Epithelial cell of esophagus (primary cell): ENCODE measurements at regions not wholly inside any gene's neighbourhood (a gene's known extent, or its start where the extent isn't known, plus 50 kb on each side); places are given as distances from the start of the nearest gene placed in this dataset.
"Not testable (repeated sequence)": the region's sequence is repeated elsewhere in the genome, so short reads cannot be mapped to it uniquely, and the experiment has no call there.

ENCODE experiments used
- DNase-seq: peaks from one replicate; pipeline ENCODE4 v3.0.0; 2010; ENCODE audit warnings: low read depth
- H3K4me3 ChIP-seq: 2 replicates; pipeline ENCODE4 v1.5.1; 2011; ENCODE audit warnings: mild to moderate bottlenecking, low read length, control low read depth
- TF ChIP-seq, protein P1 (sequence below): IDR thresholded peaks from 2 replicates; pipeline ENCODE4 v1.5.1; 2011; ENCODE audit warnings: low read depth, mild to moderate bottlenecking, low read length, control low read depth, inconsistent platforms; ENCODE audit not compliant: insufficient read depth; ENCODE audit errors: missing control alignments

DNA sequence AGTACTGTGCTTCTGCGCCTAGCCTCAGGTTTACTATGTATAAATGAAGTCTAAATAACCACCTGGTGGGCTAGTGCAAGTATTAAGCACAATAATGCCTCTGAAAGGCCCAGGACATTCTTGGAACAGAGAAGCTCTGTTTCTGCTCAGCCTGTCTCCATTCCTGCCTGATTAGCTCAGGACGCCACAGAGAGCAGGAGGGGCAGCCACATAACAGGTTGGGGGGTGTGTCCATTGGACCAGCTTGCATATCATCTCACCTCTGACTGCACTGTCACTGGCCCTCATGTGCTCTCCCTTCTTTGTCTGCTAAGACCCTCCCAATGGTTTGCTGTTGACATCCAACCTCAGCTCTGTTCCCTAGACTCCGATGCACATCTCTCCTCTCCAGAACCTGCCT is 52.8 kb upstream of the IKZF1 start:
- TF ChIP-seq, protein P1, sequence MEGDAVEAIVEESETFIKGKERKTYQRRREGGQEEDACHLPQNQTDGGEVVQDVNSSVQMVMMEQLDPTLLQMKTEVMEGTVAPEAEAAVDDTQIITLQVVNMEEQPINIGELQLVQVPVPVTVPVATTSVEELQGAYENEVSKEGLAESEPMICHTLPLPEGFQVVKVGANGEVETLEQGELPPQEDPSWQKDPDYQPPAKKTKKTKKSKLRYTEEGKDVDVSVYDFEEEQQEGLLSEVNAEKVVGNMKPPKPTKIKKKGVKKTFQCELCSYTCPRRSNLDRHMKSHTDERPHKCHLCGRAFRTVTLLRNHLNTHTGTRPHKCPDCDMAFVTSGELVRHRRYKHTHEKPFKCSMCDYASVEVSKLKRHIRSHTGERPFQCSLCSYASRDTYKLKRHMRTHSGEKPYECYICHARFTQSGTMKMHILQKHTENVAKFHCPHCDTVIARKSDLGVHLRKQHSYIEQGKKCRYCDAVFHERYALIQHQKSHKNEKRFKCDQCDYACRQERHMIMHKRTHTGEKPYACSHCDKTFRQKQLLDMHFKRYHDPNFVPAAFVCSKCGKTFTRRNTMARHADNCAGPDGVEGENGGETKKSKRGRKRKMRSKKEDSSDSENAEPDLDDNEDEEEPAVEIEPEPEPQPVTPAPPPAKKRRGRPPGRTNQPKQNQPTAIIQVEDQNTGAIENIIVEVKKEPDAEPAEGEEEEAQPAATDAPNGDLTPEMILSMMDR, result no peak
- DNase-seq, result no peak
- no peak overlapping the region for H3K4me3 ChIP-seq

DNA sequence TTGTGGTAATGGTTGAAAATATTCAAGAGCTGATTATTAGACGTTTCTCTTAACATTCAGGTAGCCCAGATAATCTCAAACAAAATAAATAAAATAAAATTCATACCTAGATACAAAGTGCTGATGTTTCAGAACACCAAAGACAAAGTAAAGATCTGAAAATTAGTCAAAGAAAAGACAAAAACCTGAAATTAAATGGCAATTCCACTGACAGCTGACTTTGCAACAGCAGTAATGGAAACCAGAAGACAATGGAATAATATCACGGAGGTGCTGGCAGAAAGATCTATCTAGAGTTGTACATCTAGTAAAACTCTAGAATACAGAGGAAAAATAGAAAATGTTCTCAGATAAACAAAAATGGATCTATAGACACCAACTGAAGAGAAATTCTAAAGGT is 58.0 kb upstream of the IKZF1 start:
- TF ChIP-seq, protein P1, result no peak
- no peak for DNase-seq
- no peak overlapping the region for H3K4me3 ChIP-seq

DNA sequence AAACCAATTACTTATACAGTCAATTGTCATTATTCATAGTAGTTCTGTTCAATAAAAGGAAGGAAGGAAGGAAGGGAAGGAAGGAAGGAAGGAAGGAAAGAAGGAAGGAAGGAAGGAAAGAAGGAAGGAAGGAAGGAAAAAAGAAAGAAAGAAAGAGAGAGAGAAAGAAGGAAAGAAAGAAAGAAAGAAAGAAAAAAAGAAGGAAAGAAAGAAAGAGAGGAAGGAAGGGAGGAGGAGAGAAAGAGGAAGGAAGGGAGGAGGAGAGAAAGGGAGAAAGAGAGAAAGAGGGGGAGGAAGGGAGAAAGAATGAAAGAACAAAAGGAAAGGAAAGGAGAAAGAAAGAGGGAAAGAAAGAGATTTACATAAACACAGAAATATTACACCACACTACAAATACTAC is 62.4 kb upstream of the IKZF1 start:
- DNase-seq, result not testable (repeated sequence)

DNA sequence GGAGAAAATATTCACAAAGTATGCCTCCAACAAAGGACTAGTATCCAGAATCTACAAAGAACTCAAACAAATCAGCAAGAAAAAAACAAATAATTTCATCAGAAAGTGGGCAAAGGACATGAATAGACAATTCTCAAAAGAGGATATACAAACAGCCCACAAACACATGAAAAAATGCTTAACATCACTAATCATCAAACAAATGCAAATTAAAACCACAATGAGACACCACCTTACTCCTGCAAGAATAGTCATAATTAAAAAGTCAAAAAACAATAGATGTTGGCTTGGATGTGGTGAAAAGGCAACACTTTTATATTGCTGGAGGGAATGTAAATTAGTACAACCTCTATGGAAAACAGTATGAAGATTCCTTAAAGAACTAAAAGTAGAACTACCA is 63.8 kb upstream of the IKZF1 start:
- not testable (repeated sequence) for DNase-seq

More for the DNA sequence above, 62.4 kb upstream of the IKZF1 start:
- H3K4me3 ChIP-seq, result not testable (repeated sequence)

DNA sequence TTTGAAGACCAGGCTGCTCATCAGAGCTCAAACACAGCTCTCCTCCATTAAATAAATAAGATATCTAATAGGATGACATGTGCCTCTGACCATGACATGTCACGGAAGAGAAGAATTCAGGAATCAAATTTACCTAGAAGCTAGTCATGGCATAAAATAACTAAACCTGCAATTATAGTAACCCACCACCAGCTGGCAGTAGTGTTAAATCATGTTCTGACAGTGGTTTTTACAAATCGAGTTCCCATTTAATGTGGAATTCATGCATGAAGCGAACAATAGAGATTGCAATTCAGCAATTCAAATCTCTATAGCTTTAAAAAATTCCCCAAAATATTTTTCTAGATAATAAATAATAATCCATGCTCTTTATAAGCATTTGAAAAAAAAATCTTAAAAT is 74.6 kb upstream of the IKZF1 start:
- DNase-seq, result no peak
- H3K4me3 ChIP-seq, result no peak overlapping the region

More for the DNA sequence above, 63.8 kb upstream of the IKZF1 start:
- H3K4me3 ChIP-seq, result not testable (repeated sequence)

DNA sequence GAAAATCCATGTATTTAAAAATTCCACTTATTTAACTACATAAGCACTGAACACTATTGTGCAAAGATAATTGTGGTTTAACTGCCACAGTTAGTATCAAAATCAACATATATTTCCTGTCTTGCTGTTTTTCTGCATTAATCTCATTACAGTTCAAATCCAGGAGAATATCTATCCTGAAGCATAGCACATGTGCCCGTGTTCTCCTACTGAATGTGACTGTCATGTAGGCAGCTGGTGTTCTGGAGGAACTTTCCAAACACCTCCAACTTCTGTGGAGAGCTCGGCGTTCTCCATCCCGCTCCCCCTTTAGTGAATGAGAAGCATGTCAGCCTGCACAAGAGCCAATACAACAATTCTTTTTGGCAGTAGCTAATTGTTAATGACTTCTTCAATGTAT is 76.4 kb upstream of the IKZF1 start:
- TF ChIP-seq, protein P1, result no peak
- H3K4me3 ChIP-seq, result no peak overlapping the region
- DNase-seq, result no peak

More for the DNA sequence above, 74.6 kb upstream of the IKZF1 start:
- TF ChIP-seq, protein P1, result peak; percentile 11

DNA sequence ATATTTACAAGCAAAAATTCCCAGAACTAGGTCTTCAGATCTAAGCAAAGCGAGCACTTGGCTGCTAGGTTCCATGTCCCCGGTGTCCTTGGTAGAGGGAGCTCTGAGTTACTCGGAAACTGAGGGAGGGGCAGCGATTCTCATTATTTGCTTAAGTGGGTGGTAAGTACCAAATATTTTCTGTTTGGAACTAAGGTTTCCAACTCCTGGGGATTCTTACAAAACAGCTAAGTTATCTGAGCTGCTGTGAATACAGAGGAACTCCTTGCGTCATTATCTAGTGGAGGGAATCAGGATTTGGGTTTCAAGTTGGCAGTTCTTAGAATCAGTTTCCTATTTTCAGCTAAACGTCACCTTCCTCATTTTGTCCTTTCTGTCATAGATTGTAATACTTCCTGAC is 76.8 kb upstream of the IKZF1 start:
- DNase-seq, result no peak
- TF ChIP-seq, protein P1, result no peak
- H3K4me3 ChIP-seq, result no peak overlapping the region

DNA sequence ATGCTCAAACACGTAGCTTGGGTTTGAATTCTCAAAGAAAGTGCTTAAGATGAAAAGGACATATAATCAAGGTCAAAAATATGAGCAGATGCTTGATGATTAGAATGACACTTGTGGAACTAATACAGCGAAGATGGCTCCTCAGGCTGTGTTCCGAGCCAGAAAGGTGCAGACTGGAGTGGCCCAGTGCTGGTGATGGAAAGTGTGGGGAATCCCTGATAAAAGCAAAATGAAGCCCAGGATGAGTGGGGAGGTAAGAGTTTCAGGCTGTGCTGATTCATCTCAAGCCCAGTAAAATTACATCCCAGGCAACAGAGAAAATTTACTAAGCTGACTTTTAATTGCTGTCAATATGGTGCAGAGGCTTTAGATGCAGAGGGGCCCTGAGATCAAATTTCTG is 77.8 kb upstream of the IKZF1 start:
- DNase-seq, result no peak
- H3K4me3 ChIP-seq, result no peak overlapping the region
- TF ChIP-seq, protein P1, result no peak
